SW 1271 (cell line): ENCODE measurements at regions not wholly inside any gene's neighbourhood (a gene's known extent, or its start where the extent isn't known, plus 50 kb on each side); places are given as distances from the start of the nearest gene placed in this dataset.

ENCODE experiments used
- DNase-seq, 2 experiments: peaks; one replicate each; lab custom pipeline; 2025; lab: John Stamatoyannopoulos, UW

DNA sequence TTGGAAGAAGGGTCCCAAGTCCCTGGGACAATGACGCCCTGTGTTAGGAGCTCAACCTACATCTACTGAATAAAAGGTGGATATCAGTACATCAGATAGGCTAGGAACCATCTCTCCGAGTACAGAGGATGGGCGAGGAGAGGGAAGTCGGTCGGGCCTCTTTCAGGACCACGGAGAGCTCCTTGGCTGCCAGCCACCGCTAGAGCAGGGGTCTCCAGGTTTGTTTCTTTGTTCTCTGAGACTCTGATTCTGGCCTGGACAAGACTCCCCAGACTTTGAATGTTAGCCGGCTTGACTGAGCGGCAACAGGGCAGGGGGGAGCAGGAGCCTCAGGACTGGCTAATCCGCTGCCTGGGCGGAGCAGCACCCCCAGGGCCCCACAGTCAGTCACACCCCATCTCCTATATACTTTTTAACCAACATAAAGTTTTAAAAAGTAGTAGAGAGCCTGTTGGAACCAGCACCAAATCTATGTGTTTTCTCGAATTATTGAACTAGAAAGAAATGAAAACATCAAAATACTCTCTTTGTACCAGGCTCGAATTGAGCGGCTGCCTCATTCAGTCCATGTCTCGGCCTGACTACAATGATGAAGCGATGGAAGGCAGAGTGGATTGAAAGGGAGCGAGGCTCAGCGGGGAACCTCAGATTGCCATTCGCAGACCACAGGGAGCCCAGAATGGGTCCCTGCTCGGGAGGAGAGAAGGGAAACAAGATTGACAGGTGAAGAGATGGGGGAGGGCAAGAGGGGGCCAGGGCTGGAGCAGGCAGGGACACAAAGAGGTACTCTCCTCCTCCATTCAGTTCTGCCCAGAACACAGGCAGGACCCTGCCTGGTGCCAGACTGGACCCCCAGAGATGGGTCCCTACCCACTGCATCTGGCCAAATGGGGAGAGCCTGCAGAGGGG is 131.6 kb downstream of the TPRA1 start:
- no peak for DNase-seq

GRCh38 chr3:127457546-127458145 is 132.9 kb downstream of the TPRA1 start:
- no peak for DNase-seq

DNA sequence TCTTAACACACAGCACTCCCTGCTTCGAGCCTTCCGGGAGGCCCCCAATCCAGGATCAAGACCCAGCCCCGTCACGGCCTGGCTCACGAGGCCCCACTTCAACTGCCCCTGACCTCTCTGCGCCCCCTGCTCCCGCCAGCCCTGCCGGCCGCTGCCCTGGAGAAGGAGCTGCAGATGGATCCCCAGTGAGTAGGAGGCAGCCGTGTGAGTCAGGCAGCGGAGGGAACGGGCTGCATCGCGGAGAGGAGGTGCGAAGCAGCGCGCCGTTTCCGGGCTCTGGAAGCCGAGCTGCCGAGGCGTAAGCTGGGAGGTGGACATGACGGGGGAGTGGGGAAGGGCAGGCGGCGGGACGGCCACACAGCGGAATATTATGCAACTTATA is 133.4 kb downstream of the TPRA1 start:
- no peak for DNase-seq

DNA sequence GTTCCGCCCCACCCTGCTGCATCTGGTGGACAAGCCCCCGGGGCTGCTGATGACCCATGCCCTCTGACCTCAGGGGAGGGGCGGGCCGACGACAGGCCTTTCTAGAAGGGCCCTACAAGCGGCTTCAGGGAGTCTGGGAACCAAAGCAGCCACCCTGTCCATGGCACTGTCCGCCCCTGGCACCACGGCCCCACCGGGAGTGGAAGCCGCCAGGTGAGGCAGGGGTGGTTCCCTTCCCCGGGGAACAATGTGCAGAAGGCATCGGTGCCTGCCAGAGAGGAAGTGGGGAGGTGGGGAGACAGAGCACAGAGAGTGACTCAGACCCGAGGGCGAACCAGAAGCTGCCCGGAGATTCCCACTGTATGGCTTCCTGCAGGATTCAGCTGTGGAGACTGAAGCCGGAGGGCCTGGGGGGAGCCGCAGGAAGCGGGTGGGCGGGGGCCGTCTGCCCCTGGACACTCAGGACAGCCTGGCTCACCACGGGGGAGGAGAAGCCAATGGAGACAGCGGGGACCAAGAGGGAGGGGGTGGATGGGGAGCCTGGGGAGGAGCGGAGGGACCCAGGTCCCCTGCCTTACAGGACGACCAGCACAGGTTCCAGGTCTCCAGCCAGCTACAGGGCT is 134.0 kb downstream of the TPRA1 start:
- DNase-seq, result no peak

- DNase-seq, result peak in 1 of 2 experiments; percentile 40
These were observed 134.7 kb downstream of the TPRA1 start for GRCh38 chr3:127455541-127456450.

DNA sequence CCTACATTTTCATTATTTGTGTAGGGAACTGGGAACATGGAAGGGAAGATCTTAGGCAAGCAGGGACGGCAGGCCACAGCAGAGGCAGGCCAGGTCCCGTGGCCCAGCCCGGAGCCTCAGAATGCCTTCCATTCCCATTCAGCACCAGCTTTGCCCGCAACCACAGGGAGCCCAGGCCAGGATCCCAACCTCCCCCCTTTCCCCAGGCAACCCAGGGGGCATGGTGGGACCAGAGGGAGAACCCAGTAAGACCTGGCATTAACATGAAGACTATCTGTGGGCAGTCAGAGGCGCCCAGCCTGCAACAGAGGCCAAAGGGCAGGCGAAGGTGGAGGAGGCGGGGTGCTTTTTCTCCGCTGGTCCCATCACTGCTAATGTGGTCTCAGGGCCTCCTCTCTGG is 135.6 kb downstream of the TPRA1 start:
- no peak for DNase-seq

GRCh38 chr3:127454051-127454450 is 136.5 kb downstream of the TPRA1 start:
- DNase-seq, result no peak

GRCh38 chr3:127452321-127452821 is 138.2 kb downstream of the TPRA1 start:
- DNase-seq, result no peak

DNA sequence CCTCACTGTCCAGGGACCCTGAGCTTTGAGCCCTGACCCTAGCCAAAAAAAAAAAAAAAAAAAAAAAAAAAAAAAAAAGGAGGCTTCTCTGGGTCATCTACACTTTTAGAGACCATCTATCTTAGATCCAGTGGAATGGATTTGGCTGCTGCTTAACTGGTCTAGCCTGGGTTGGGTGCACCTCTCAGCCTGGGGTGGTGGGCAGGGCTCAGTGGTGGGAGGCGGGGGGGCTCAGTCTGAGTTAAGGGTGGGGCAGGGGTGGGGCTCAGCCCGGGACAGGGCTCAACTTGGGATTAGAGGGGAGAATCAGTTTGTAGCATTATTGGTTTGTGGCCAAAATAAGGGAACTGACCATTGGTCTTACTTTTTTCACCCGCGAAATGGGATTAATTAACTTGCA is 139.2 kb downstream of the TPRA1 start:
- DNase-seq, result no peak

GRCh38 chr3:127450331-127450730 is 140.2 kb downstream of the TPRA1 start:
- no peak for DNase-seq

GRCh38 chr3:127449486-127450212 is 140.9 kb downstream of the TPRA1 start:
- no peak for DNase-seq

DNA sequence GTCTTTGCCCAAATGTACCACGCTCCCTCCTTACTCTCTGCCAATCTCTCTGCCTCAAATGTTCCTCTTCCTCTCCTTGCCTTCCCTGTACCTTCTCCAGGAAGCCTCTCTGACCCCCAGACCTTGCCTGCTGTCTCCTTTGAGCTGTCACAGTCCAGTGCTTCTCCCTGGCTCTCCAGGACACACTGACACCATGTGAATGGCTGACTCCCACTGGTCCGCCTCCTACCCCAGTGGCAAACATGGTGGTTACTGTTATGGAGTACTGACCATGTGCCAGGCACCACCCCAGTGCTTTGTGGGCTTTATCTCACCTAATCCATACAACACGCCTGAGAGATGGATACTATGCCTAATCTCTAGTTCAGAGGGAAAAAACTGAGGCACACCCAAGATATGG is 141.9 kb downstream of the TPRA1 start:
- no peak for DNase-seq

GRCh38 chr3:127448161-127448561 is 142.4 kb downstream of the TPRA1 start:
- no peak for DNase-seq

- no peak for DNase-seq
These were observed 143.8 kb downstream of the TPRA1 start for GRCh38 chr3:127446756-127447155.

DNA sequence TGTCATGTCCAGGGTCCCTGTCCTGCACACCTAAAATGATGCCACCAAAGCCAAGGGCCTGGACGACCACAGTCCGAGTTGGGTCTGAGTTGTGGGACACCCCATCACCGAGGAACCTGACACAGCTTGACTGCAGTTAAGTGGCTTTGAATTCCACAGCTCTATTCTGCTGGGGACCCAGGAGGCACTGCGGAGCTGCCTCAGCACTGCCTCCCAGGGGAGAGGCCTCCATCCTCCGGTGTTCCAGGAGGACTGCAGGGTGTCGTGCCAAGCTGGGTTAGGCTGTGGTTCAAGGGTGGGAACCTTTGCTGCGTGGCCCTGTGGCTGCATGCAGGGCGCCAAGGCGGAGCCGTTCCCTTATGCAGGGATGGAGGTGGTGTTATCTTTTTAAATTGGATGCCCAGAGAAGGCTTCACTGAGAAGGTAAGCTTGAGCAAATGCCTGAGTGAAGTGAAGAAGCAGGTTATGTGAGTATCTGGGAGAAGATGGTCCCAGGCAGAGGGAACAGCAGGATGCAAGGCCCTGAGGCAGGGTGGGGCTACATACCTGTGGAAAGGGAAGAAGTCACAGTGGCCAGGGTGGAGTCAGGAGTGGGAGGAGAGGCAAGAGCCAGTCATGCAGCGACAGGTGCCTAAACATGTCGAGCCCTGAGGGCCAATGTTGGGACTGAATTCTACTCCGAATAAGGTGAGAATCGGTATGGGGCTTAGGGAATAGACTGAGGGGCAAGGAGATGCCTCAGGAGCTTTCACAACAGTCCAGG is 144.8 kb downstream of the TPRA1 start:
- no peak for DNase-seq

- DNase-seq, result no peak
These were observed 145.8 kb downstream of the TPRA1 start for GRCh38 chr3:127444761-127445160.

GRCh38 chr3:127443581-127444375 is 146.8 kb downstream of the TPRA1 start:
- no peak for DNase-seq

DNA sequence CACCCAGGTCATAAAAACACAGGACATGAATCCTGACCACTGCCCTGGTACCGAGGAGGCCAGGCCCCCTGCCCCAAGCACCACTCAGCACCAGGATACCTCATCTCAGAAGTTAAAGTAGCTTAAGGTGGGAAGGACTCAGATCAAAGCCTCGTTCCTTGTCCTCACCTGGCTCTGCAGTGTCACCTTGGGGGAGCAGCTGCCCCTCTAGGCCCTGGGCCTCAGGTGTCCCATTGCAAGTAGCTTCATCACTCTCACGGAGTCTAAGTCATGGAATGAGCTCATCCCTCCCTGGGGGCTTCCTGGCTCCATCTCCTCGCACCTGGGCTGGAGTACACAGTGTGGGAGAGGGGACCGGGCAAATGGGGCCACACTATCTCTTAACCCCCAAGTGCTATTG is 148.0 kb downstream of the TPRA1 start:
- no peak for DNase-seq

DNA sequence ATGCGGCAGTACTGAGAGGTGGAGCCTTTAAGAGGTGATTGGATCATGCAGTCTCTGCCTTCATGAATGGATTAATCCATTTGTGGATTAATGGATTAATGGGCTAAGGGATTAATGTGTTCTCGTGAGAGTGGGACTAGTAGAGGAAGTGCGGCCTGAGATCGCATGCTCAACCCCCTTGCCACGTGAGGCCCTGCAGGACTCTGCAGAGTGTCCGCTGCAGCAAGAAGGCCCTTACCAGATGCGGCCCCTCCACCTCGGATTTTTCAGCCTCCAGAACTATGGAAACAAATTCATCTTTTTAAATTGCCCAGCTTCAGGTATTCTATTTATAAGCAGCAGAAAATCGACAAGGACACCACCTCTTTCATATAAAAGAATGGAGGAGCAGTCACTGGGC is 148.8 kb downstream of the TPRA1 start:
- DNase-seq, result no peak

DNA sequence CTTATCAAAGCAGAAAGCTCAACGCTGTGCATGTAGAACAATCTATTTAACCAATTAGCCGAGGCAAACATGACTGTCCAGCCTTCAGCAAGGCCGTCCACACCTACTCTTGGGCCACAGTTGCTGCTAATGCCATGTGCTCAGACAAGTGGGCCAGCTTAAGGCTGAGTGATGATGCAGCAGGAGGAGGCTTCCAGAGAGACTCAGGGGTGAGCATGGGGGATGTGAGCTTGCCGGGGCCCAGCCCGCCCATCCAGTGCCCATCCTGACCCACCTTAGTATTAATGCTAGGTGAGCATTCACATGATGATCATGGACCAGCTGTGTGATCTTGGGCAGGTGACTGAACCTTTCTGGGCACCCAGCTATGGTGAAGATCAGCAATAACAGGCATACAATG is 150.1 kb downstream of the TPRA1 start:
- DNase-seq, result no peak
